OCI-LY7 (cell line): ENCODE measurements at regions not wholly inside any gene's neighbourhood (a gene's known extent, or its start where the extent isn't known, plus 50 kb on each side); places are given as distances from the start of the nearest gene placed in this dataset.

ENCODE experiments used
- BruUV-seq: library from RNA; stranded (reverse); fragments of 400-500 nt; replicated peaks from 2 replicates; lab custom pipeline; 2021; lab: Mats Ljungman, UMichigan
- CTCF ChIA-PET: fragments of 300-600 bp; sonication (Branson Sonifier 250); formaldehyde crosslinking; loops from one replicate; lab custom pipeline; 2022; ENCODE audit warnings: antibody characterized with exemption; ENCODE audit not compliant: unreplicated experiment; lab: Charles Lee
- POLR2A ChIA-PET: fragments of 300-600 bp; sonication (Branson Sonifier 250); formaldehyde crosslinking; loops from one replicate; lab custom pipeline; 2022; ENCODE audit warnings: antibody characterized with exemption; lab: Charles Lee
- DNase-seq: peaks from one replicate; pipeline ENCODE4 v3.0.0-alpha.2; 2015; ENCODE audit warnings: low spot score
- H2AFZ ChIP-seq: fragments of 200-600 bp; sonication (generic), shearing (Covaris generic); 2 replicates; pipeline ENCODE4 v1.6.1; 2014; ENCODE audit warnings: mild to moderate bottlenecking, antibody characterized with exemption, low read length, moderate library complexity
- H3K27ac ChIP-seq: fragments of 200-600 bp; sonication (generic); 2 replicates; pipeline ENCODE4 v1.5.1; 2014; ENCODE audit warnings: mixed run types, low read depth, mild to moderate bottlenecking, moderate library complexity, low read length, inconsistent platforms; ENCODE audit not compliant: poor library complexity, severe bottlenecking
- H3K36me3 ChIP-seq: fragments of 200-600 bp; sonication (generic); 2 replicates; pipeline ENCODE4 v1.6.1; 2014; ENCODE audit warnings: mild to moderate bottlenecking, antibody characterized with exemption, low read length, moderate library complexity, mixed read lengths; ENCODE audit not compliant: insufficient read depth
- H3K4me1 ChIP-seq: fragments of 200-600 bp; sonication (generic); 2 replicates; pipeline ENCODE4 v1.5.1; 2014; ENCODE audit warnings: mild to moderate bottlenecking, low read length; ENCODE audit not compliant: insufficient read depth, poor library complexity, severe bottlenecking
- H3K4me2 ChIP-seq: fragments of 200-600 bp; sonication (generic); 2 replicates; pipeline ENCODE4 v1.6.1; 2014; ENCODE audit warnings: mild to moderate bottlenecking, low read length
- H3K4me3 ChIP-seq: fragments of 200-600 bp; sonication (generic); 2 replicates; pipeline ENCODE4 v1.5.1; 2014; ENCODE audit warnings: mild to moderate bottlenecking, low read depth, low read length; ENCODE audit not compliant: poor library complexity, severe bottlenecking
- H3K79me2 ChIP-seq: fragments of 200-600 bp; sonication (generic); 2 replicates; pipeline ENCODE4 v1.6.1; 2016; ENCODE audit warnings: low read depth, mild to moderate bottlenecking, low read length, moderate library complexity, mixed read lengths; ENCODE audit not compliant: insufficient read depth
- H3K9me2 ChIP-seq: fragments of 200-600 bp; sonication (generic); 2 replicates; pipeline ENCODE4 v1.6.1; 2016; ENCODE audit warnings: mild to moderate bottlenecking, low read length, mixed read lengths; ENCODE audit not compliant: insufficient read depth
- H3K9me3 ChIP-seq: fragments of 200-600 bp; sonication (generic); 2 replicates; pipeline ENCODE4 v1.6.1; 2014; ENCODE audit warnings: mild to moderate bottlenecking, mixed run types, low read length, mixed read lengths
- H4K20me1 ChIP-seq: fragments of 200-600 bp; sonication (generic); 2 replicates; pipeline ENCODE4 v1.6.1; 2014; ENCODE audit warnings: mild to moderate bottlenecking, antibody characterized with exemption, low read length, moderate library complexity, mixed read lengths; ENCODE audit not compliant: insufficient read depth
- CTCF ChIP-seq: fragments of 200-600 bp; sonication (generic); conservative IDR thresholded peaks from 2 replicates; pipeline ENCODE4 v1.5.1; 2014; ENCODE audit warnings: mild to moderate bottlenecking, antibody characterized with exemption, low read length, moderate library complexity, mixed read lengths
- EZH2phosphoT487 ChIP-seq: fragments of 200-600 bp; sonication (generic); IDR thresholded peaks from 2 replicates; pipeline ENCODE4 v1.6.1; 2018; ENCODE audit warnings: low read depth, borderline replicate concordance, mild to moderate bottlenecking, mixed run types, antibody characterized with exemption, low read length, moderate library complexity, mixed read lengths
- intact Hi-C: fragments of 100-400 bp; cut with micrococcal nuclease; formaldehyde crosslinking; loops from one replicate; pipeline ENCODE4 v1.10.0; 2022; ENCODE audit not compliant: unreplicated experiment

GRCh38 chr20:39381595-39381994, 419.5 kb downstream of the DHX35 start:
- Histone ChIP-seq H3K79me2 (no peaks in the 10 kb centered on the region), H3K4me3 (no peak overlapping the region), H3K9me3 (no peaks in the 10 kb centered on the region), H3K4me2 (no peak overlapping the region), H3K27ac (no peak overlapping the region), H2AFZ (no peak overlapping the region), H3K4me1 (no peaks in the 10 kb centered on the region), H4K20me1 (no peaks in the 10 kb centered on the region), H3K9me2 (no peaks in the 10 kb centered on the region), H3K36me3 (no peaks in the 10 kb centered on the region)
- no TSS peak for BruUV-seq
- TF ChIP-seq EZH2phosphoT487 (no peak), CTCF (no peak)
- ChIA-PET POLR2A (no interaction called here), CTCF (no interaction called here)
- intact Hi-C loops = no loop called here
- DNase-seq = no peak

- Histone ChIP-seq H3K4me2 (no peak overlapping the region), H3K4me3 (no peak overlapping the region), H3K9me3 (no peaks in the 10 kb centered on the region), H3K9me2 (no peaks in the 10 kb centered on the region), H3K79me2 (no peaks in the 10 kb centered on the region), H3K36me3 (no peaks in the 10 kb centered on the region), H3K4me1 (no peaks in the 10 kb centered on the region), H3K27ac (no peak overlapping the region), H2AFZ (no peak overlapping the region), H4K20me1 (no peaks in the 10 kb centered on the region)
- CTCF ChIA-PET = no interaction called here
- no peak for TF ChIP-seq EZH2phosphoT487
- TF ChIP-seq CTCF = no peak
- intact Hi-C loops = no loop called here
- BruUV-seq = no TSS peak
- no peak for DNase-seq
- POLR2A ChIA-PET = no interaction called here
Measured at GRCh38 chr20:39378776-39379175, 416.6 kb downstream of the DHX35 start.

- no peak for DNase-seq
- ChIA-PET POLR2A (no interaction called here), CTCF (no interaction called here)
- no peaks in the 10 kb centered on the region for H3K36me3 ChIP-seq
- no peak overlapping the region for H3K4me3 ChIP-seq
- no peaks in the 10 kb centered on the region for H3K4me1 ChIP-seq
- H4K20me1 ChIP-seq = no peaks in the 10 kb centered on the region
- H3K79me2 ChIP-seq = no peaks in the 10 kb centered on the region
- no peak overlapping the region for H3K27ac ChIP-seq
- TF ChIP-seq EZH2phosphoT487 (no peak), CTCF (no peak)
- BruUV-seq = no TSS peak
- no peak overlapping the region for H2AFZ ChIP-seq
- intact Hi-C loops = no loop called here
- no peaks in the 10 kb centered on the region for H3K9me3 ChIP-seq
- no peak overlapping the region for H3K4me2 ChIP-seq
- no peaks in the 10 kb centered on the region for H3K9me2 ChIP-seq
Measured at GRCh38 chr20:39376788-39377187, 414.6 kb downstream of the DHX35 start.
